Suprapubic skin (tissue), 4 donors: ENCODE measurements at regions not wholly inside any gene's neighbourhood (a gene's known extent, or its start where the extent isn't known, plus 50 kb on each side); places are given as distances from the start of the nearest gene placed in this dataset.

Experiments
- DNase-seq, 2 donors: peaks; one replicate each; pipeline ENCODE4 v3.0.0-alpha.2; 2019; ENCODE audit warnings: low spot score in 2 of 2
- H3K27ac ChIP-seq: fragments of 200-600 bp; sonication (generic); one replicate; pipeline ENCODE4 v1.5.1; 2019
- H3K27me3 ChIP-seq: fragments of 200-600 bp; sonication (generic); one replicate; pipeline ENCODE4 v1.5.1; 2019
- H3K36me3 ChIP-seq: fragments of 200-600 bp; sonication (generic); one replicate; pipeline ENCODE4 v1.5.1; 2019
- H3K4me1 ChIP-seq: fragments of 200-600 bp; sonication (generic); one replicate; pipeline ENCODE4 v1.5.1; 2019
- H3K4me3 ChIP-seq: fragments of 200-600 bp; sonication (generic); one replicate; pipeline ENCODE4 v1.5.1; 2019; ENCODE audit warnings: mild to moderate bottlenecking
- H3K9me3 ChIP-seq: fragments of 200-600 bp; sonication (generic); one replicate; pipeline ENCODE4 v1.5.1; 2019
- CTCF ChIP-seq, 2 donors: fragments of 200-600 bp in 1 of 2; fragments of 450-650 bp in 1 of 2; sonication (generic) in 1 of 2; IDR thresholded peaks; one replicate each; pipeline ENCODE4 v1.5.1; 2016 to 2019; ENCODE audit warnings: antibody characterized with exemption in 2 of 2, mild to moderate bottlenecking in 1 of 2, moderate library complexity in 1 of 2
- EP300 ChIP-seq: sonication (generic); formaldehyde crosslinking; IDR thresholded peaks from one replicate; pipeline ENCODE4 v1.6.1; 2017; ENCODE audit warnings: antibody characterized with exemption
- POLR2A ChIP-seq, 2 donors: fragments of 450-650 bp; IDR thresholded peaks; one replicate each; pipeline ENCODE4 v1.6.1; 2017; ENCODE audit warnings: antibody characterized with exemption in 2 of 2, mild to moderate bottlenecking in 2 of 2, moderate library complexity in 2 of 2
- POLR2AphosphoS5 ChIP-seq, 3 donors: sonication (generic); formaldehyde crosslinking; IDR thresholded peaks; one replicate each; pipeline ENCODE4 v1.6.1; 2017; ENCODE audit warnings: antibody characterized with exemption in 3 of 3
- WGBS: methylation state at CpG from one replicate; pipeline ENCODE4 v1.1.5; 2018; 5-methylcytosine and 5-hydroxymethylcytosine counted together

- 81% methylated on average over 8 of the region's 8 CpGs for WGBS
Observed at GRCh38 chr3:170699158-170700053, 113.5 kb upstream of the SLC7A14 start.

GRCh38 chr3:170697908-170698307, 112.0 kb upstream of the SLC7A14 start:
- no peaks in the 10 kb centered on the region for H3K27me3 ChIP-seq
- H3K27ac ChIP-seq: no peak overlapping the region
- TF ChIP-seq POLR2AphosphoS5 (IDR thresholded peaks at IDR 0.05) (no peak), EP300 (no peak), CTCF (IDR thresholded peaks at IDR 0.05) (no peak), POLR2A (IDR thresholded peaks at IDR 0.05) (no peak)
- DNase-seq: no peak
- H3K4me3 ChIP-seq: no peak overlapping the region
- no peaks in the 10 kb centered on the region for H3K4me1 ChIP-seq
- no peaks in the 10 kb centered on the region for H3K36me3 ChIP-seq
- WGBS: 80% methylated on average over 3 of the region's 3 CpGs
- H3K9me3 ChIP-seq: no peaks in the 10 kb centered on the region

More at GRCh38 chr3:170699158-170700053, 113.5 kb upstream of the SLC7A14 start:
- no peak overlapping the region for H3K4me3 ChIP-seq
- no peak overlapping the region for H3K27ac ChIP-seq
- DNase-seq: no peak
- H3K36me3 ChIP-seq: no peaks in the 10 kb centered on the region
- H3K9me3 ChIP-seq: no peaks in the 10 kb centered on the region
- no peak for TF ChIP-seq EP300
- no peak for TF ChIP-seq CTCF (IDR thresholded peaks at IDR 0.05)
- TF ChIP-seq POLR2AphosphoS5 (IDR thresholded peaks at IDR 0.05): no peak
- TF ChIP-seq POLR2A (IDR thresholded peaks at IDR 0.05): no peak
- no peaks in the 10 kb centered on the region for H3K4me1 ChIP-seq
- no peaks in the 10 kb centered on the region for H3K27me3 ChIP-seq

- H3K4me3 ChIP-seq: no peak overlapping the region
- no peak overlapping the region for H3K27ac ChIP-seq
- H3K4me1 ChIP-seq: no peaks in the 10 kb centered on the region
- 95% methylated on average over 2 of the region's 2 CpGs for WGBS
- DNase-seq: no peak
- no peak for TF ChIP-seq POLR2AphosphoS5 (IDR thresholded peaks at IDR 0.05)
- TF ChIP-seq POLR2A (IDR thresholded peaks at IDR 0.05): no peak
- TF ChIP-seq EP300: no peak
- no peak for TF ChIP-seq CTCF (IDR thresholded peaks at IDR 0.05)
- H3K27me3 ChIP-seq: no peaks in the 10 kb centered on the region
- H3K9me3 ChIP-seq: no peaks in the 10 kb centered on the region
- H3K36me3 ChIP-seq: no peaks in the 10 kb centered on the region
Observed at GRCh38 chr3:170697131-170697530, 111.3 kb upstream of the SLC7A14 start.

- Histone ChIP-seq H3K27me3 (no peaks in the 10 kb centered on the region), H3K27ac (no peak overlapping the region), H3K36me3 (no peaks in the 10 kb centered on the region), H3K4me1 (no peaks in the 10 kb centered on the region), H3K4me3 (no peak overlapping the region), H3K9me3 (no peaks in the 10 kb centered on the region)
- TF ChIP-seq CTCF (IDR thresholded peaks at IDR 0.05) (no peak), EP300 (no peak), POLR2A (IDR thresholded peaks at IDR 0.05) (no peak), POLR2AphosphoS5 (IDR thresholded peaks at IDR 0.05) (no peak)
- DNase-seq: no peak
- WGBS: 80% methylated on average over 3 of the region's 3 CpGs
Observed at GRCh38 chr3:170695486-170696064, 109.7 kb upstream of the SLC7A14 start.

- H3K9me3 ChIP-seq: no peaks in the 10 kb centered on the region
- TF ChIP-seq POLR2AphosphoS5 (IDR thresholded peaks at IDR 0.05) (no peak), EP300 (no peak), POLR2A (IDR thresholded peaks at IDR 0.05) (no peak), CTCF (IDR thresholded peaks at IDR 0.05) (no peak)
- WGBS: 96% methylated on average over 2 of the region's 2 CpGs
- H3K4me1 ChIP-seq: peaks cover 15% of the 10 kb centered on the region
- H3K4me3 ChIP-seq: no peak overlapping the region
- H3K27me3 ChIP-seq: no peaks in the 10 kb centered on the region
- no peaks in the 10 kb centered on the region for H3K36me3 ChIP-seq
- DNase-seq: no peak
- no peak overlapping the region for H3K27ac ChIP-seq
Observed at GRCh38 chr3:170692720-170693119, 106.8 kb upstream of the SLC7A14 start.
